Activated naive CD8-positive, alpha-beta T cell (primary cell): ENCODE measurements at regions not wholly inside any gene's neighbourhood (a gene's known extent, or its start where the extent isn't known, plus 50 kb on each side); places are given as distances from the start of the nearest gene placed in this dataset.
A peak's percentile ranks its signal among the peaks of the same experiment; 100 is the strongest.
"Not testable (repeated sequence)": the region's sequence is repeated elsewhere in the genome, so short reads cannot be mapped to it uniquely, and the experiment has no call there.

Source experiments
- H3K27ac Mint-ChIP-seq: one replicate; pipeline ENCODE4 v1.8.0; 2021; ENCODE audit warnings: mixed read lengths
- H3K27me3 Mint-ChIP-seq: one replicate; pipeline ENCODE4 v1.8.0; 2021; ENCODE audit warnings: mixed read lengths
- H3K36me3 Mint-ChIP-seq: one replicate; pipeline ENCODE4 v1.8.0; 2021; ENCODE audit warnings: mixed read lengths
- H3K4me1 Mint-ChIP-seq: one replicate; pipeline ENCODE4 v1.8.0; 2021; ENCODE audit warnings: low read depth, mixed read lengths
- H3K4me3 Mint-ChIP-seq: one replicate; pipeline ENCODE4 v1.8.0; 2021; ENCODE audit warnings: mild to moderate bottlenecking, mixed read lengths
- H3K9me3 Mint-ChIP-seq: one replicate; pipeline ENCODE4 v1.8.0; 2021; ENCODE audit warnings: low read depth, mixed read lengths

DNA sequence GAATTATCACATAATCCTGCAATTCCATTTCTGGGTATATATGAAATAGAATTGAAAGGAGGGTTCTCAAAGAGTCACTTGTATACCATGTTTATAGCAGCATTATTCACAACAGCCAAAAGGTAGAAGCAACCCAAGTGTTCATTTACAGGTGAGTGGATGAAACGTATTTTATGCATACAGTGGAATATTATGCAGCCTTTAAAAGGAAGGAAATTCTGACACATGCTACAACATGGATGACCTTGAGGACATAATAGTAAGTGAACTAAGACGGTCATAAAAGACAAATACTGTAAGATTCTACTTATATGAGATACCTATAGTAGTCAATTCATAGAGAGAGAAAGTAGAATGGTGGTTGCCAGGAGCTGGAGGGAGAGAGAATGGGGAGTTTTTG, 110.8 kb upstream of the LIPC start:
- no peaks in the 10 kb centered on the region for H3K36me3 Mint-ChIP-seq
- peaks cover 7% of the 10 kb centered on the region for H3K9me3 Mint-ChIP-seq
- no peak overlapping the region for H3K27ac Mint-ChIP-seq
- peaks cover 10% of the 10 kb centered on the region for H3K4me1 Mint-ChIP-seq
- no peak overlapping the region for H3K4me3 Mint-ChIP-seq
- no peaks in the 10 kb centered on the region for H3K27me3 Mint-ChIP-seq

DNA sequence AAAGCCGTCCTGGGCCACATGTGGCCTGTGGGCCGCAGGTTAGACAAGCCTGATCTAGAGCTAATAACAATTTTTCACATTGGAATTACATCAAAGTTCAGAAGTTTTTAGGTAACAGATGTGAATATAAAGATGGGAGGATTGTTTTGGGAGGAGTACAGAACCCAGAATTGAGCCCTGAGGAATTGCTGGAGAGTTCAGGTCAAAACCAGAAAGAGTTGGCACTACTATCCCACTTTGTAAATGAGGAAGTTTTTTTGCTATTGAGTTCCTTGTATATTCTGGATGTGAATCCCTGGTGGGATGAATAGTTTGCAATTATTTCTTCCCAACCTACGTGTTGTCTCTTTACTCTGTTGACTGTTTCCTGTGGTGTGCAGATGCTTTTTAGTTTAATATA, 109.5 kb upstream of the LIPC start:
- Mint-ChIP-seq H3K4me3 (no peak overlapping the region), H3K36me3 (no peaks in the 10 kb centered on the region), H3K27me3 (no peaks in the 10 kb centered on the region), H3K4me1 (peaks cover under 1% of the 10 kb centered on the region), H3K9me3 (peaks cover 7% of the 10 kb centered on the region), H3K27ac (no peak overlapping the region)

DNA sequence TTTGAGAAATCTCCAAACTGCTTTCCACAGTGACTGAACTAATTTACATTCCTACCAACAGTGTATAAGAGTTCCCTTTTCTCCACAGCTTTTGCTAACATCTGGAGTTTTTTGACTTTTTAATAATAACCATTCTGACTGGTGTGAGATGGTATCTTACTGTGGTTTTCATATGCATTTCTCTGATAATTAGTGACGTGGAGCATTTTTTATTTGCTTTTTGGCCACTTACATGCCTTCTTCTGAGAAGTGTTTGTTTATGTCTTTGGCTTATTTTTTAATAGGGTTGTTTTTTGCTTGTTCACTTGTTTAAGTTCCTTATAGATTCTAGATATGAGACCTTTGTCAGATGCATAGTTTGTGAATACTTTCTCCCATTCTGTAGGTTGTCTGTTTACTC, 108.5 kb upstream of the LIPC start:
- H3K27ac Mint-ChIP-seq, H3K4me3 Mint-ChIP-seq, H3K36me3 Mint-ChIP-seq, H3K27me3 Mint-ChIP-seq, H3K4me1 Mint-ChIP-seq, H3K9me3 Mint-ChIP-seq: not testable (repeated sequence)

GRCh38 chr15:58324533-58324932, 107.3 kb upstream of the LIPC start:
- H3K27me3 Mint-ChIP-seq = no peaks in the 10 kb centered on the region
- H3K4me1 Mint-ChIP-seq = peaks cover 3% of the 10 kb centered on the region
- no peak overlapping the region for H3K4me3 Mint-ChIP-seq
- H3K9me3 Mint-ChIP-seq = peaks cover 7% of the 10 kb centered on the region
- no peak overlapping the region for H3K27ac Mint-ChIP-seq
- H3K36me3 Mint-ChIP-seq = no peaks in the 10 kb centered on the region

DNA sequence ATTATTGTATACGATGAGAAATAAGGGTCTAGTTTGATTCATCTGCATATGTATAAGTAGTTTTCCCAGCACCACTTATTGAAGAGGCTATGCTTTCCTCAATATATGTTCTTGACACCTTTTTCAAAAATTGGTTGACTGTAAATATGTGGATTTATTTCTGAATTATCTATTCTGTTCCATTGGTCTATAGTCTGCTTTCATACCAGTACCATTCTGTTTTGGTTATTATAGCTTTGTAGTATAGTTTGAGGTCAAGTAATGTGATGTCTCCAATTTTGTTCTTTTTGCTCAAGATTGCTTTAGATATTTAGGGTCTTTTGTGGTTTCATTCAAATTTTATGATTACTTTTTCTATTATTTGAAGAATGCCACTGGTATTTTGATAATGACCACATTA, 103.8 kb upstream of the LIPC start:
- no peaks in the 10 kb centered on the region for H3K36me3 Mint-ChIP-seq
- no peaks in the 10 kb centered on the region for H3K27me3 Mint-ChIP-seq
- no peak overlapping the region for H3K4me3 Mint-ChIP-seq
- no peak overlapping the region for H3K27ac Mint-ChIP-seq
- no peaks in the 10 kb centered on the region for H3K9me3 Mint-ChIP-seq
- H3K4me1 Mint-ChIP-seq = peaks cover 36% of the 10 kb centered on the region

GRCh38 chr15:58329211-58329610, 102.6 kb upstream of the LIPC start:
- H3K27me3 Mint-ChIP-seq = no peaks in the 10 kb centered on the region
- H3K4me1 Mint-ChIP-seq = peaks cover 41% of the 10 kb centered on the region
- H3K36me3 Mint-ChIP-seq = no peaks in the 10 kb centered on the region
- H3K27ac Mint-ChIP-seq = no peak overlapping the region
- H3K4me3 Mint-ChIP-seq = no peak overlapping the region
- no peaks in the 10 kb centered on the region for H3K9me3 Mint-ChIP-seq

- Mint-ChIP-seq H3K9me3 (no peaks in the 10 kb centered on the region), H3K27ac (no peak overlapping the region), H3K36me3 (no peaks in the 10 kb centered on the region), H3K4me3 (no peak overlapping the region), H3K27me3 (no peaks in the 10 kb centered on the region), H3K4me1 (peaks cover 41% of the 10 kb centered on the region)
Measured at GRCh38 chr15:58329781-58330671, 101.8 kb upstream of the LIPC start.

GRCh38 chr15:58330741-58331559, 100.8 kb upstream of the LIPC start:
- Mint-ChIP-seq H3K27ac (peak overlapping the region; percentile 97), H3K4me1 (peaks cover 41% of the 10 kb centered on the region), H3K36me3 (no peaks in the 10 kb centered on the region)

GRCh38 chr15:58331560-58331912, 100.3 kb upstream of the LIPC start:
- Mint-ChIP-seq H3K27ac (peak overlapping the region; percentile 97), H3K4me1 (peaks cover 41% of the 10 kb centered on the region), H3K4me3 (peak overlapping the region; percentile 40)

More at GRCh38 chr15:58330741-58331559, 100.8 kb upstream of the LIPC start:
- no peaks in the 10 kb centered on the region for H3K9me3 Mint-ChIP-seq
- peak overlapping the region; percentile 40 for H3K4me3 Mint-ChIP-seq
- no peaks in the 10 kb centered on the region for H3K27me3 Mint-ChIP-seq

GRCh38 chr15:58331913-58332675, 99.7 kb upstream of the LIPC start:
- H3K27me3 Mint-ChIP-seq = no peaks in the 10 kb centered on the region
- peaks cover 41% of the 10 kb centered on the region for H3K4me1 Mint-ChIP-seq
- peak overlapping the region; percentile 97 for H3K27ac Mint-ChIP-seq
- H3K36me3 Mint-ChIP-seq = no peaks in the 10 kb centered on the region
- no peaks in the 10 kb centered on the region for H3K9me3 Mint-ChIP-seq
- H3K4me3 Mint-ChIP-seq = peak overlapping the region; percentile 52

More at GRCh38 chr15:58331560-58331912, 100.3 kb upstream of the LIPC start:
- no peaks in the 10 kb centered on the region for H3K27me3 Mint-ChIP-seq
- no peaks in the 10 kb centered on the region for H3K9me3 Mint-ChIP-seq
- H3K36me3 Mint-ChIP-seq = no peaks in the 10 kb centered on the region

DNA sequence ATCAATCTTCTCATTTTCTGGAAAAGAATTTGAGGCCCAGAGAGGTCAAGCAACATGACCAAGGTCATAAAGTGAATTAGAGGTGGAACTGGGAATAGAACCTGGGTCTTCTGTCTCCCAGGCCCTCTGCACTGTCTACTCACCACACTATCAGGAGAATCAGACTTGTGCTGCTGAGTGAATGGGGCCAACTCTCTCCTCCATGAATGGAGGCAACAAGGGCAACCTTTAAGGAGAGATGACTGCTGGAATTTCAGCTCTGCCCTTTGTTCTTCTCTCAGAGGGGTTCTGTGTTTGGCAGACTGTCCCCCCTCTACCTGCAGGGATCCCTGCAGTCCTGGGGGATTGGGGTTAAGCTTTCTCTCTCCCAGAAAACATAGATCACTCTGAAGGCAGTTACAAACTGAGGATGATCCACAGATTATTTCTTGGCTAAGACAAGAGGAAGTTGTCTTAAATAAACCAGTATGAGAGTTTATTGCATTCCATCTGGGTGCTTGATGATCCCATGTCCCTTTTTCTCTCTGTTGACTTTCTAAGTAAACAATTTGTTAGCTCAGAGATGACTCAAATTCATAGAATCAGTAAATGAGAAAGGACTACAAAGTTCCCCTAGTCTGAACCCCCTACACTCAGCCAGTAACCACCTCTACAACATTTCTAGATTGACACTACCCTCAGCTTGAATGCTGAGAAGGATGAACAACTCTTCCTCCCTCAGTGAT, 99.0 kb upstream of the LIPC start:
- Mint-ChIP-seq H3K4me1 (peaks cover 41% of the 10 kb centered on the region), H3K27ac (peak overlapping the region; percentile 97), H3K27me3 (no peaks in the 10 kb centered on the region), H3K9me3 (no peaks in the 10 kb centered on the region), H3K36me3 (no peaks in the 10 kb centered on the region), H3K4me3 (peak overlapping the region; percentile 52)

DNA sequence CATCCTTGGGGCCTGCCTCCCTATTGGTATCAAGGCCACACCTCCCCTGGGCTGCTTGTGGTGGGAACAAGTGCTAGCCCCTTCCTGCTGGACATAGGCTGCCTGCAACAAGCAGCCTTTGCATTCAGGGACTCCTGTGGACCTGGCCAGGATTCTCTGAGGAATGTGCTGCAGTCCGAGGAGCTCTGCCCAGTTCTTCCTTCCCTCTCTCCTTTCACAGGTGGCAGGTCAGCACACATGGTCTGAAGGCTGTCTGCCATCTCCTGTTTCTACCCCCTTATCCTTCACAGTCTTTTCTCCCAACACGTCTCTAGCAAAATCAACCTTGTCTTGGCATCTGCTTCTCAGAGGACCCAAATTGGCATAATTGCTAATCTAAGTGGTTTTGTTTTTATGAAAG, 97.0 kb upstream of the LIPC start:
- no peak overlapping the region for H3K4me3 Mint-ChIP-seq
- no peaks in the 10 kb centered on the region for H3K36me3 Mint-ChIP-seq
- H3K27me3 Mint-ChIP-seq = no peaks in the 10 kb centered on the region
- no peak overlapping the region for H3K27ac Mint-ChIP-seq
- peaks cover 37% of the 10 kb centered on the region for H3K4me1 Mint-ChIP-seq
- no peaks in the 10 kb centered on the region for H3K9me3 Mint-ChIP-seq

GRCh38 chr15:58336161-58336560, 95.6 kb upstream of the LIPC start:
- Mint-ChIP-seq H3K4me1 (peaks cover 23% of the 10 kb centered on the region), H3K27ac (no peak overlapping the region), H3K4me3 (no peak overlapping the region), H3K36me3 (no peaks in the 10 kb centered on the region), H3K9me3 (no peaks in the 10 kb centered on the region), H3K27me3 (no peaks in the 10 kb centered on the region)

DNA sequence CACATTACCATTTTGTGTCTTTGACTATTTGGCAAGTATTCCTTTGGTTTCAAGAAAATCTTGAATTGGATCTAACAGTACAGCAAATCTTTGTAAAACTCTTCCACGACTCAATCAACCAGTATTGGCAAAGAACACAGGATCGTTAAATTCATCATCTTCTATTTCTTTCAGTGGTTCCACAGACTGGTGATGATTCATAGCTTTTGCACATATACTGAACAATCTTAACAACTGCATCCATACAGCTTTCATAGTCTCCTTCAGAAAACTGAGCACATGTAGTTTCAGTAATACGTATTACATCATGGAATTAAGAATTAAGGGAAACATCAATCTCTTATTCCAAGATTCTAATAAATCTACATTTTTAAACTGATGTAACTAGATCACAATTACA, 91.6 kb upstream of the LIPC start:
- no peaks in the 10 kb centered on the region for H3K27me3 Mint-ChIP-seq
- no peaks in the 10 kb centered on the region for H3K9me3 Mint-ChIP-seq
- H3K4me1 Mint-ChIP-seq = no peaks in the 10 kb centered on the region
- no peak overlapping the region for H3K27ac Mint-ChIP-seq
- no peaks in the 10 kb centered on the region for H3K36me3 Mint-ChIP-seq
- H3K4me3 Mint-ChIP-seq = no peak overlapping the region
